Liver (tissue), 3 donors: ENCODE measurements at regions not wholly inside any gene's neighbourhood (a gene's known extent, or its start where the extent isn't known, plus 50 kb on each side); places are given as distances from the start of the nearest gene placed in this dataset.

Experiments used
- ATF3 ChIP-seq: IDR thresholded peaks from 2 replicates; pipeline ENCODE4 v1.6.1; 2016; ENCODE audit warnings: antibody characterized with exemption
- CTCF ChIP-seq: fragments of 150-350 bp; IDR thresholded peaks from 2 replicates; pipeline ENCODE4 v1.5.1; 2017; ENCODE audit warnings: improper control_type of control experiment, low read depth, low read length; ENCODE audit not compliant: missing input control
- EGR1 ChIP-seq, 2 donors: IDR thresholded peaks; 2 replicates each; pipeline ENCODE4 v1.6.1; 2016 to 2018; ENCODE audit warnings: antibody characterized with exemption in 2 of 2, low read depth in 2 of 2
- FOXA1 ChIP-seq: IDR thresholded peaks from 2 replicates; pipeline ENCODE4 v1.6.1; 2016; ENCODE audit warnings: antibody characterized with exemption
- GABPA ChIP-seq, 2 donors: IDR thresholded peaks in 1 of 2; conservative IDR thresholded peaks in 1 of 2; 2 replicates each; pipeline ENCODE4 v1.6.1; 2016; ENCODE audit warnings: antibody characterized with exemption in 2 of 2, mild to moderate bottlenecking in 1 of 2, moderate library complexity in 1 of 2
- HNF4A ChIP-seq, 2 donors: conservative IDR thresholded peaks; 2 replicates each; pipeline ENCODE4 v1.6.1; 2016; ENCODE audit warnings: antibody characterized with exemption in 2 of 2, mild to moderate bottlenecking in 2 of 2
- HNF4G ChIP-seq: IDR thresholded peaks from 2 replicates; pipeline ENCODE4 v1.6.1; 2016; ENCODE audit warnings: antibody characterized with exemption
- JUND ChIP-seq, 2 donors: IDR thresholded peaks; 2 replicates each; pipeline ENCODE4 v1.6.1; 2016; ENCODE audit warnings: antibody characterized with exemption in 2 of 2
- MAX ChIP-seq: IDR thresholded peaks from 2 replicates; pipeline ENCODE4 v1.6.1; 2016; ENCODE audit warnings: antibody characterized with exemption
- NR2F2 ChIP-seq: IDR thresholded peaks from 2 replicates; pipeline ENCODE4 v1.6.1; 2016; ENCODE audit warnings: antibody characterized with exemption
- RAD21 ChIP-seq, 2 donors: IDR thresholded peaks; 2 replicates each; pipeline ENCODE4 v1.6.1; 2016; ENCODE audit warnings: antibody characterized with exemption in 2 of 2, mild to moderate bottlenecking in 2 of 2
- REST ChIP-seq: IDR thresholded peaks from 2 replicates; pipeline ENCODE4 v1.6.1; 2016; ENCODE audit warnings: antibody characterized with exemption, mild to moderate bottlenecking
- TAF1 ChIP-seq: conservative IDR thresholded peaks from 2 replicates; pipeline ENCODE4 v1.6.1; 2016; ENCODE audit warnings: antibody characterized with exemption, mild to moderate bottlenecking
- ZBTB33 ChIP-seq: IDR thresholded peaks from 2 replicates; pipeline ENCODE4 v1.6.1; 2016; ENCODE audit warnings: antibody characterized with exemption
- donor health status: healthy.
- donor health status: healthy.

- TF ChIP-seq NR2F2 (no peak), CTCF (no peak), TAF1 (no peak), ZBTB33 (no peak), HNF4A (conservative IDR thresholded peaks at IDR 0.05) (no peak), RAD21 (IDR thresholded peaks at IDR 0.05) (no peak), EGR1 (IDR thresholded peaks at IDR 0.05; ENCODE audit: low read depth in 2 of 2) (no peak), REST (no peak), HNF4G (no peak), GABPA (IDR thresholded peaks at IDR 0.05 in 1 of 2, conservative IDR thresholded peaks at IDR 0.05 in 1 of 2) (no peak), ATF3 (no peak), JUND (IDR thresholded peaks at IDR 0.05) (no peak), FOXA1 (no peak), MAX (no peak)
These were observed 520.7 kb upstream of the B3GAT1 start for GRCh38 chr11:134932761-134933160.
